ENCODE measurements at regions not wholly inside any gene's neighbourhood (a gene's known extent, or its start where the extent isn't known, plus 50 kb on each side); places are given as distances from the start of the nearest gene placed in this dataset.

DNA sequence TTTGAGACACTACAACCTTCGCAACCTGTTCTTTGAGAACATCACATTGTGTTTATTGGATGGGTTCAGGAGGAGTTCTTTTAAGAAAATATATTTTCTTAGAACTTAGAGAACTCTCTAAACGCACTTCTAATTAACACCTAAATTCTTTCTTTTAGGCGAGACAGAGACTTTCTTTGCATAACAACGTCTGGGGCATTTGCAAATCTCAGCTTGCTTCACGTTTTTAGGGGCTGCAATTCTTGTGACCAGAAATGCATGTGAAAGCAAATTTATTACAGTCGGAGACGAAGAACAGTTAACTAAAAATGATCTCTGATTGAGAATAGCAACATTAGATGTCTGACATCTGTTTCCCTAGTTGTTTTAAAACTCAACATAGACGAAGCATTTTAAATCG, 568.3 kb upstream of the ZNF717 start:
- DNase-seq (no peak), FAIRE-seq (no peak)
- intact Hi-C loops (cut with DNase I), result no loop called here
- Histone ChIP-seq H3K4me3 (ENCODE audit: low read length in 3 of 3) (no peak overlapping the region), H3K27ac (ENCODE audit: low read depth in 2 of 2, low read length in 2 of 2) (no peak overlapping the region), H3K27me3 (ENCODE audit: control insufficient read depth, insufficient read depth, low read length) (no peaks in the 10 kb centered on the region), H3K4me1 (ENCODE audit: control insufficient read depth in 2 of 3, insufficient read depth in 2 of 3, low read depth in 1 of 3, low read length in 3 of 3) (no peaks in the 10 kb centered on the region), H3K9ac (ENCODE audit: low read length in 3 of 3) (no peak overlapping the region), H3K36me3 (ENCODE audit: control insufficient read depth in 2 of 3, insufficient read depth in 3 of 3, low read length in 3 of 3) (no peaks in the 10 kb centered on the region), H3K9me3 (ENCODE audit: control insufficient read depth in 2 of 3, insufficient read depth in 1 of 3, low read length in 3 of 3) (no peaks in the 10 kb centered on the region)
- TF ChIP-seq, protein P1, sequence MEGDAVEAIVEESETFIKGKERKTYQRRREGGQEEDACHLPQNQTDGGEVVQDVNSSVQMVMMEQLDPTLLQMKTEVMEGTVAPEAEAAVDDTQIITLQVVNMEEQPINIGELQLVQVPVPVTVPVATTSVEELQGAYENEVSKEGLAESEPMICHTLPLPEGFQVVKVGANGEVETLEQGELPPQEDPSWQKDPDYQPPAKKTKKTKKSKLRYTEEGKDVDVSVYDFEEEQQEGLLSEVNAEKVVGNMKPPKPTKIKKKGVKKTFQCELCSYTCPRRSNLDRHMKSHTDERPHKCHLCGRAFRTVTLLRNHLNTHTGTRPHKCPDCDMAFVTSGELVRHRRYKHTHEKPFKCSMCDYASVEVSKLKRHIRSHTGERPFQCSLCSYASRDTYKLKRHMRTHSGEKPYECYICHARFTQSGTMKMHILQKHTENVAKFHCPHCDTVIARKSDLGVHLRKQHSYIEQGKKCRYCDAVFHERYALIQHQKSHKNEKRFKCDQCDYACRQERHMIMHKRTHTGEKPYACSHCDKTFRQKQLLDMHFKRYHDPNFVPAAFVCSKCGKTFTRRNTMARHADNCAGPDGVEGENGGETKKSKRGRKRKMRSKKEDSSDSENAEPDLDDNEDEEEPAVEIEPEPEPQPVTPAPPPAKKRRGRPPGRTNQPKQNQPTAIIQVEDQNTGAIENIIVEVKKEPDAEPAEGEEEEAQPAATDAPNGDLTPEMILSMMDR (IDR thresholded peaks at IDR 0.05; ENCODE audit: borderline replicate concordance, extremely low read depth, insufficient read depth), result no peak

DNA sequence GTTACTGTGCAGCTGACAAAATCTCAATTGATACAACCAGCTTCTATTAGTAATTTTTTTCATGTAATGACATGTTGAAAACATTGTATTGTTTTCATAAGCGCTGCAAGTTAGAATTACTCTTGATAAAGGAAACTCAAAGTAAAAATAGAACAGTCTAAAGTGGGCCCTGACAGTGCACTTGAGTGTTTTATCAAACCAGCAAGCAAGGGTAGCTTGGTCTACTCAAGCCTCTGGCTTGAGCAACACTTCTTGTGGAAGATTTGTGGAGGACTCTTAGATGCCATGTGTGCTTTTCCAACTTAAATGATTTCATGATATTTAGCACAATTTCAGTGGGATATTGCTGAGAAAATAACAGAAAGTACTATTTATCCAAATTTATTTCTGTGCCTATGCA, 575.7 kb upstream of the ZNF717 start:
- Histone ChIP-seq H3K9ac (ENCODE audit: low read length in 3 of 3) (no peak overlapping the region), H3K4me1 (ENCODE audit: control insufficient read depth in 2 of 3, insufficient read depth in 2 of 3, low read depth in 1 of 3, low read length in 3 of 3) (no peaks in the 10 kb centered on the region), H3K36me3 (ENCODE audit: control insufficient read depth in 2 of 3, insufficient read depth in 3 of 3, low read length in 3 of 3) (no peaks in the 10 kb centered on the region), H3K4me3 (ENCODE audit: low read length in 3 of 3) (no peak overlapping the region), H3K27me3 (ENCODE audit: control insufficient read depth, insufficient read depth, low read length) (no peaks in the 10 kb centered on the region), H3K9me3 (ENCODE audit: control insufficient read depth in 2 of 3, insufficient read depth in 1 of 3, low read length in 3 of 3) (no peaks in the 10 kb centered on the region), H3K27ac (ENCODE audit: low read depth in 2 of 2, low read length in 2 of 2) (no peak overlapping the region)
- TF ChIP-seq, protein P1 (IDR thresholded peaks at IDR 0.05; ENCODE audit: borderline replicate concordance, extremely low read depth, insufficient read depth), result no peak
- intact Hi-C loops (cut with DNase I), result no loop called here
- DNase-seq (no peak), FAIRE-seq (no peak)

DNA sequence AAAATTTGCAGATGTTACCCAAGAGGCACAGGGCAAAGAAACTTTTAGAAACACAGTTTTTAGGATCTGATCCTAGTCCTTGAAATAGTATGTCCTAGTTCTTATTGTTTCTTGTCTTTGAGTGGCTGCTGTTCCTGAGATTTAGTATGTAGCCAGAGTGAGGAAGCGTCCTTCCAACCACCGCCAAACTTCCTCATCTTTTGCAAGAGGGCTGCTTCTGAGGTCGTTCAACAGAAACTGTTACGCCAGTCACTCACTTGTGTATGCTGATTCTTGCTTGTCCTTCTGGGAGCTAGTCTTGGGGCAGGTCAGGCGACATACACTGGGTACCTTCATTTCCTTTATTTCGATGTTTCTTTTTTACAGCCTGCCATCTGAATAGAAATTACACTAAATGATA, 577.3 kb upstream of the ZNF717 start:
- H3K4me3 ChIP-seq (ENCODE audit: low read length in 3 of 3), result no peak overlapping the region
- TF ChIP-seq, protein P1 (IDR thresholded peaks at IDR 0.05; ENCODE audit: borderline replicate concordance, extremely low read depth, insufficient read depth), result no peak
- no peaks in the 10 kb centered on the region for H3K4me1 ChIP-seq (ENCODE audit: control insufficient read depth in 2 of 3, insufficient read depth in 2 of 3, low read depth in 1 of 3, low read length in 3 of 3)
- H3K9ac ChIP-seq (ENCODE audit: low read length in 3 of 3), result no peak overlapping the region
- H3K27me3 ChIP-seq (ENCODE audit: control insufficient read depth, insufficient read depth, low read length), result no peaks in the 10 kb centered on the region
- no peaks in the 10 kb centered on the region for H3K36me3 ChIP-seq (ENCODE audit: control insufficient read depth in 2 of 3, insufficient read depth in 3 of 3, low read length in 3 of 3)
- intact Hi-C loops (cut with DNase I), result no loop called here
- H3K9me3 ChIP-seq (ENCODE audit: control insufficient read depth in 2 of 3, insufficient read depth in 1 of 3, low read length in 3 of 3), result no peaks in the 10 kb centered on the region
- FAIRE-seq, result no peak
- no peak for DNase-seq
- no peak overlapping the region for H3K27ac ChIP-seq (ENCODE audit: low read depth in 2 of 2, low read length in 2 of 2)

DNA sequence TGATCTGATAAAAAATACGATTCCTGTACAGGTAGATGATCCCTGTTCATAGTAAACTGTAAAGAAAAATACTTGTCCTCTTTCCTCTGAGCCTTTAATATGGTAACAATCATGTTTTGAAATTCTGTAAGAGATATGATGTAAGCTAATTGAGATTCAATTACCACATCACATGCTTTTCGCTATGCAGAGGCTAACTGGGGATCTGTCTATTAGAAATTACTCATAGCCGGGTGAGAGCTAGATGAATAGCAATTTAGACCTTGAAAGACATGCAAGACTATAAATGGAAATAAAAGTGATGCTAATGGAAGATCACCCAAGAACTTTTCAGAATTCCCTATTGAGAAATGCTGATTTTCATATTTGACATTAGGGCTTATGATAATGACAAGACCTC, 579.9 kb upstream of the ZNF717 start:
- H3K27ac ChIP-seq (ENCODE audit: low read depth in 2 of 2, low read length in 2 of 2), result no peak overlapping the region
- H3K9ac ChIP-seq (ENCODE audit: low read length in 3 of 3), result no peak overlapping the region
- H3K27me3 ChIP-seq (ENCODE audit: control insufficient read depth, insufficient read depth, low read length), result no peaks in the 10 kb centered on the region
- H3K9me3 ChIP-seq (ENCODE audit: control insufficient read depth in 2 of 3, insufficient read depth in 1 of 3, low read length in 3 of 3), result no peaks in the 10 kb centered on the region
- intact Hi-C loops (cut with DNase I), result no loop called here
- H3K36me3 ChIP-seq (ENCODE audit: control insufficient read depth in 2 of 3, insufficient read depth in 3 of 3, low read length in 3 of 3), result no peaks in the 10 kb centered on the region
- H3K4me1 ChIP-seq (ENCODE audit: control insufficient read depth in 2 of 3, insufficient read depth in 2 of 3, low read depth in 1 of 3, low read length in 3 of 3), result no peaks in the 10 kb centered on the region
- TF ChIP-seq, protein P1 (IDR thresholded peaks at IDR 0.05; ENCODE audit: borderline replicate concordance, extremely low read depth, insufficient read depth), result no peak
- no peak overlapping the region for H3K4me3 ChIP-seq (ENCODE audit: low read length in 3 of 3)
- FAIRE-seq, result no peak
- no peak for DNase-seq
